Trophoblast cell (in vitro differentiated cells and primary cell): ENCODE measurements at regions not wholly inside any gene's neighbourhood (a gene's known extent, or its start where the extent isn't known, plus 50 kb on each side); places are given as distances from the start of the nearest gene placed in this dataset.

Experiments used
- DNase-seq, 2 donors: peaks; one replicate each; pipeline ENCODE4 v3.0.0-alpha.2; 2016
- H2AFZ ChIP-seq: 2 replicates; pipeline ENCODE4 v1.6.1; 2013; ENCODE audit warnings: low read length, moderate library complexity, mild to moderate bottlenecking; ENCODE audit not compliant: insufficient read depth, poor library complexity
- H2AK5ac ChIP-seq: 2 replicates; pipeline ENCODE4 v1.6.1; 2013; ENCODE audit warnings: mild to moderate bottlenecking, low read length
- H2BK120ac ChIP-seq: 2 replicates; pipeline ENCODE4 v1.6.1; 2013; ENCODE audit warnings: low read length, mild to moderate bottlenecking, moderate library complexity; ENCODE audit not compliant: insufficient read depth, poor library complexity
- H2BK12ac ChIP-seq: 2 replicates; pipeline ENCODE4 v1.6.1; 2013; ENCODE audit warnings: mild to moderate bottlenecking, low read length, moderate library complexity
- H2BK5ac ChIP-seq: 2 replicates; pipeline ENCODE4 v1.6.1; 2013; ENCODE audit warnings: low read length, low read depth, moderate library complexity, mild to moderate bottlenecking; ENCODE audit not compliant: poor library complexity
- H3K14ac ChIP-seq: 2 replicates; pipeline ENCODE4 v1.6.1; 2013; ENCODE audit warnings: mild to moderate bottlenecking, low read length
- H3K18ac ChIP-seq: 2 replicates; pipeline ENCODE4 v1.6.1; 2013; ENCODE audit warnings: mild to moderate bottlenecking, low read length
- H3K23ac ChIP-seq: 2 replicates; pipeline ENCODE4 v1.6.1; 2013; ENCODE audit warnings: low read length
- H3K27ac ChIP-seq: 2 replicates; pipeline ENCODE4 v1.5.1; 2013; ENCODE audit warnings: low read depth, mild to moderate bottlenecking, inconsistent platforms, low read length, moderate library complexity
- H3K27me3 ChIP-seq: 2 replicates; pipeline ENCODE4 v1.6.1; 2013; ENCODE audit warnings: inconsistent platforms, mild to moderate bottlenecking, low read length, moderate library complexity; ENCODE audit not compliant: insufficient read depth
- H3K36me3 ChIP-seq, 2 experiments: 1 replicate in 1 of 2; 2 replicates in 1 of 2; pipeline ENCODE4 v1.6.1; 2013; ENCODE audit warnings: low read length in 2 of 2, mild to moderate bottlenecking in 2 of 2, moderate library complexity in 1 of 2; ENCODE audit not compliant: insufficient read depth in 2 of 2, control insufficient read depth in 1 of 2
- H3K4ac ChIP-seq: 2 replicates; pipeline ENCODE4 v1.6.1; 2013; ENCODE audit warnings: low read depth, mild to moderate bottlenecking, low read length, moderate library complexity
- H3K4me1 ChIP-seq, 2 experiments: 1 replicate in 1 of 2; 2 replicates in 1 of 2; pipeline ENCODE4 v1.6.1; 2013; ENCODE audit warnings: low read length in 2 of 2, mild to moderate bottlenecking in 2 of 2, moderate library complexity in 1 of 2; ENCODE audit not compliant: insufficient read depth in 2 of 2, control insufficient read depth in 1 of 2
- H3K4me2 ChIP-seq: 2 replicates; pipeline ENCODE4 v1.6.1; 2013; ENCODE audit warnings: inconsistent platforms, mild to moderate bottlenecking, low read length, moderate library complexity
- H3K4me3 ChIP-seq: 2 replicates; pipeline ENCODE4 v1.5.1; 2013; ENCODE audit warnings: mild to moderate bottlenecking, low read depth, low read length, inconsistent platforms
- H3K79me1 ChIP-seq: one replicate; pipeline ENCODE4 v1.6.1; 2013; ENCODE audit warnings: low read length
- H3K79me2 ChIP-seq: 2 replicates; pipeline ENCODE4 v1.6.1; 2013; ENCODE audit warnings: low read length, mild to moderate bottlenecking; ENCODE audit not compliant: control insufficient read depth, insufficient read depth, poor library complexity
- H3K9ac ChIP-seq: 2 replicates; pipeline ENCODE4 v1.6.1; 2013; ENCODE audit warnings: mild to moderate bottlenecking, low read length
- H3K9me3 ChIP-seq: 2 replicates; pipeline ENCODE4 v1.6.1; 2013; ENCODE audit warnings: low read depth, mild to moderate bottlenecking, control low read depth, inconsistent platforms, low read length; ENCODE audit not compliant: insufficient read depth
- H4K12ac ChIP-seq: 2 replicates; pipeline ENCODE4 v1.6.1; 2013; ENCODE audit warnings: low read depth, mild to moderate bottlenecking, low read length, moderate library complexity
- H4K8ac ChIP-seq: 2 replicates; pipeline ENCODE4 v1.6.1; 2013; ENCODE audit warnings: low read depth, mild to moderate bottlenecking, low read length, moderate library complexity
- H4K91ac ChIP-seq: one replicate; pipeline ENCODE4 v1.6.1; 2013; ENCODE audit warnings: low read depth, mild to moderate bottlenecking, low read length, moderate library complexity
- WGBS: extraction: QIAGEN DNeasy Blood & Tissue Kit; methylation state at CpG from one replicate; pipeline ENCODE4 v1.1.7; 2013; ENCODE audit warnings: missing lambda C conversion rate; ENCODE audit not compliant: insufficient read length, insufficient coverage; ENCODE audit errors: extremely low coverage; 5-methylcytosine and 5-hydroxymethylcytosine counted together

DNA sequence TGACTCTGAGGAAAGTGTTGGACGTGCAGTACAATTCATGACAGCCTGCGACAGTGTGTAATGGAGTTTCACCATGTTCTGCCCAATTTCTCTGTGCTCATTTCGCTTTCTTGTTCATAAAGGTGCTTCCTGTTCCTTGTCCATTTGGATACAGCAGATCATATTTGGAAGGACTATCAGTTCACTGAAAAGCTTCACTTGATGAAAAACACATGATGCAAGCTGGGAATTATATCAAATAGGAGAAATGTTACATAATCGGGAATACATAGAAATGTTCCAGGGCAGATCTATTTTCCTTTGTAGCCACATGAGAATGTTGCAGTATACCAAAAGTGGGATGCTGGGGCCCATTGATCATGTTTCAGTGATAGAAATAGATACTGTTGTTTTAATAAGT, 266.3 kb upstream of the SLC14A2 start:
- Histone ChIP-seq H3K18ac (no peak overlapping the region), H2AK5ac (no peak overlapping the region), H4K12ac (no peak overlapping the region), H3K36me3 (no peaks in the 10 kb centered on the region), H3K9me3 (peaks cover 1% of the 10 kb centered on the region), H2AFZ (no peak overlapping the region), H3K23ac (no peak overlapping the region), H3K4me3 (no peak overlapping the region), H3K9ac (no peak overlapping the region), H3K79me2 (no peaks in the 10 kb centered on the region), H4K91ac (no peak overlapping the region), H3K4ac (no peak overlapping the region), H3K27ac (no peak overlapping the region), H3K27me3 (no peaks in the 10 kb centered on the region), H2BK5ac (no peak overlapping the region), H3K14ac (no peak overlapping the region), H3K4me2 (no peak overlapping the region), H2BK12ac (no peak overlapping the region), H3K4me1 (no peaks in the 10 kb centered on the region), H3K79me1 (no peaks in the 10 kb centered on the region), H4K8ac (no peak overlapping the region), H2BK120ac (no peak overlapping the region)
- WGBS = no CpG with 5 or more reads among the region's 4 CpGs
- DNase-seq = no peak

DNA sequence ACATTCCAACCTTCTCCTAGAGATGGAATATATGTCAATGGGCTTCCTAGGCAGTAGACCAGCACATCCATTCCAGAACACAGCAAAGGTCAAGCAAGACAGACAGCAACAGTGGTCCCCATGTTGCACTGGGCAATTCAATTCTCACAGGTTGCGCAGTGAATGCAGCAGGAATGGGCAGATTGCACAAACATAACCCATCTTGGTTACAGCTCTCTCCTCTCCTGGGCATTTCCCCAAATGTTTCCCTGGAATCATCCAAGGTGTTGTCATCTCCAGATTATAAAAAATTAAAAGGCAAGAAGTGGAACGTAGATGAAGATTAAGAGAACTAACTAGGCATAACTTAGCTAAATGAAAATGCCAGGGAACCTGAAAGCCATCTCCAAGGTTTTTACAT, 265.8 kb upstream of the SLC14A2 start:
- Histone ChIP-seq H3K27me3 (no peaks in the 10 kb centered on the region), H3K79me2 (no peaks in the 10 kb centered on the region), H2AK5ac (no peak overlapping the region), H3K4me3 (no peak overlapping the region), H3K9me3 (peaks cover 1% of the 10 kb centered on the region), H3K4me2 (no peak overlapping the region), H2BK12ac (no peak overlapping the region), H2BK5ac (no peak overlapping the region), H4K12ac (no peak overlapping the region), H3K14ac (no peak overlapping the region), H3K18ac (no peak overlapping the region), H3K27ac (no peak overlapping the region), H3K9ac (no peak overlapping the region), H3K79me1 (no peaks in the 10 kb centered on the region), H4K8ac (no peak overlapping the region), H3K23ac (no peak overlapping the region), H4K91ac (no peak overlapping the region), H3K4me1 (no peaks in the 10 kb centered on the region), H2AFZ (no peak overlapping the region), H3K36me3 (no peaks in the 10 kb centered on the region), H3K4ac (no peak overlapping the region), H2BK120ac (no peak overlapping the region)
- DNase-seq = no peak
- WGBS = no CpG with 5 or more reads among the region's 2 CpGs

DNA sequence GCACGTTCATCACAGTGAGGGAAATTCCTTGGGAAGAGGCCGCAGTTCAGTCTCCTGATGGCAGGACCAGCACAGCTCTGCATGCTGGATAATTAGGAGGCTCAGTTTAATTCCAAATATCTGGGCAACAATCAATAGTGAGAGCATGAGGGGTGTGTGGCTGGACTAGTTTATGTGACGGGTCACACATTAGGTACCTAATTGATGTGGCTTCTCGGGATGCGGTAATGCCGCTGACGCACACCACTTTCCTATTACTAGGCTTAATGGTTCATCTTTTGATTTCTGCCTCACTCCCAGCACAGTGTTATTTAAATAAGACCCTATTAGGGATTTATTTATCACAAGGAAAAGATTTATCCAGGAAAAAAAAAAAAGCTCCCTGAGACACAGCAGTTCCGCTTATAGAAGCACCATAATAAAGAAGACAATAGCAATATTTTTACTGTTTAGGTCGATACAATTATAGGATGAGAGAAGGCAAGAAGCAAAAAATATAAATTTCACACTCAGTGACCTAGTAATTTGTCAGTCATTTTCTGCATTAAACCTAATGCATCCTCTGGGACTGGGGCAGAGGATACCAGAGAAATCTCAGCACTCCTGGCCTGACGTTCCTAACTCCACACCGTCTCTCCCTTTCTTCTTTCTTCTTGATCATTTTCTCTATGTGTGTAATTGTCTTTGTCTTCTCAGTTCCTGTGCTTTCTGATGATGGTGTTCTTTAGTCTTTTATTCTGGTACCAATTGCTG, 264.7 kb upstream of the SLC14A2 start:
- H3K79me1 ChIP-seq = no peaks in the 10 kb centered on the region
- H4K8ac ChIP-seq = no peak overlapping the region
- WGBS = no CpG with 5 or more reads among the region's 11 CpGs
- H3K14ac ChIP-seq = no peak overlapping the region
- H2BK12ac ChIP-seq = no peak overlapping the region
- H4K91ac ChIP-seq = no peak overlapping the region
- peaks cover 1% of the 10 kb centered on the region for H3K9me3 ChIP-seq
- no peak overlapping the region for H4K12ac ChIP-seq
- H3K4me3 ChIP-seq = no peak overlapping the region
- H3K4me1 ChIP-seq = no peaks in the 10 kb centered on the region
- H2AK5ac ChIP-seq = no peak overlapping the region
- H3K4me2 ChIP-seq = no peak overlapping the region
- H3K27ac ChIP-seq = no peak overlapping the region
- H3K9ac ChIP-seq = no peak overlapping the region
- no peak overlapping the region for H3K23ac ChIP-seq
- H3K4ac ChIP-seq = no peak overlapping the region
- DNase-seq = no peak
- H3K18ac ChIP-seq = no peak overlapping the region
- H3K36me3 ChIP-seq = no peaks in the 10 kb centered on the region
- H2BK5ac ChIP-seq = no peak overlapping the region
- H2AFZ ChIP-seq = no peak overlapping the region
- H2BK120ac ChIP-seq = no peak overlapping the region
- H3K79me2 ChIP-seq = no peaks in the 10 kb centered on the region
- H3K27me3 ChIP-seq = no peaks in the 10 kb centered on the region

DNA sequence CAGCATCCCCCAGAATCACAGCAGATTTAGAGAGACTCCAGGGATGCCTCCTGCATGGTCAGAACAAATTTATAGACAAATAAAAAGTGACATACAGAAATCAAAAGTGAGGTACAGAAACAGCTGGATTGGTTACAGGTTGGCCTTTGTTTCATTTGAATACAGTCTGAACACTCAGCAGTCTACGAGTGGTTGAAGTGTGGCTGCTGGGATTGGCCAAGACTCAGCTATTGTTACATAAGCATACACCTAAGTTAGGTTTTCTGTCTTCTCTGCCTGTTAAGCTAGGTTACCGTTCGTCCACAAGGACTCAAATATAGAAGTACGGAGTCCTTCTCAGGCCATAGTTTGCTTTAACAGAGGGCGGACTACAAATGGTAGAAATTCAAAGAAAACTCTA, 262.4 kb upstream of the SLC14A2 start:
- no peak overlapping the region for H3K14ac ChIP-seq
- no peak overlapping the region for H4K12ac ChIP-seq
- DNase-seq = no peak
- peaks cover under 1% of the 10 kb centered on the region for H3K9me3 ChIP-seq
- no peaks in the 10 kb centered on the region for H3K4me1 ChIP-seq
- no peak overlapping the region for H3K9ac ChIP-seq
- no CpG with 5 or more reads among the region's 5 CpGs for WGBS
- H3K79me1 ChIP-seq = peaks cover 2% of the 10 kb centered on the region
- no peak overlapping the region for H3K18ac ChIP-seq
- H2AFZ ChIP-seq = no peak overlapping the region
- no peaks in the 10 kb centered on the region for H3K27me3 ChIP-seq
- H3K36me3 ChIP-seq = no peaks in the 10 kb centered on the region
- H2BK5ac ChIP-seq = no peak overlapping the region
- no peak overlapping the region for H2BK120ac ChIP-seq
- no peak overlapping the region for H3K27ac ChIP-seq
- no peak overlapping the region for H4K8ac ChIP-seq
- H3K4me2 ChIP-seq = no peak overlapping the region
- H2BK12ac ChIP-seq = no peak overlapping the region
- H3K4ac ChIP-seq = no peak overlapping the region
- H2AK5ac ChIP-seq = no peak overlapping the region
- H3K4me3 ChIP-seq = no peak overlapping the region
- no peak overlapping the region for H3K23ac ChIP-seq
- no peak overlapping the region for H4K91ac ChIP-seq
- H3K79me2 ChIP-seq = no peaks in the 10 kb centered on the region
